Vagina (tissue), 2 donors: ENCODE measurements at regions not wholly inside any gene's neighbourhood (a gene's known extent, or its start where the extent isn't known, plus 50 kb on each side); places are given as distances from the start of the nearest gene placed in this dataset.

Source experiments
- CTCF ChIP-seq, 3 experiments: fragments of 450-650 bp in 2 of 3; fragments of 200-600 bp in 1 of 3; sonication (generic) in 1 of 3; IDR thresholded peaks; one replicate each; pipeline ENCODE4 v1.5.1; 2017 to 2019; ENCODE audit warnings: antibody characterized with exemption in 3 of 3, mild to moderate bottlenecking in 2 of 3, moderate library complexity in 2 of 3
- POLR2A ChIP-seq, 2 donors: fragments of 450-650 bp; IDR thresholded peaks; one replicate each; pipeline ENCODE4 v1.6.1; 2017; ENCODE audit warnings: antibody characterized with exemption in 2 of 2, mild to moderate bottlenecking in 2 of 2, moderate library complexity in 2 of 2

- TF ChIP-seq POLR2A (IDR thresholded peaks at IDR 0.05) = no peak
- TF ChIP-seq CTCF (IDR thresholded peaks at IDR 0.05) = no peak
Measured at GRCh38 chr9:18319918-18320445, 154.0 kb upstream of the ADAMTSL1 start.
